ENCODE measurements at regions not wholly inside any gene's neighbourhood (a gene's known extent, or its start where the extent isn't known, plus 50 kb on each side); places are given as distances from the start of the nearest gene placed in this dataset.

- Histone ChIP-seq H3K4me2 (ENCODE audit: low read depth, low read length, poor library complexity, severe bottlenecking) (no peak overlapping the region), H3K79me2 (ENCODE audit: insufficient read depth, low read length) (no peaks in the 10 kb centered on the region), H3K9ac (ENCODE audit: low read length) (no peak overlapping the region), H3K9me3 (ENCODE audit: insufficient read depth, low read length) (no peaks in the 10 kb centered on the region), H2AFZ (ENCODE audit: low read depth, low read length, severe bottlenecking) (no peak overlapping the region), H3K36me3 (ENCODE audit: low read length) (no peaks in the 10 kb centered on the region), H3K4me3 (ENCODE audit: insufficient read depth, low read length, poor library complexity, severe bottlenecking) (no peak overlapping the region), H3F3A (ENCODE audit: insufficient read depth) (no peaks in the 10 kb centered on the region), H3K27me3 (ENCODE audit: low read length) (no peaks in the 10 kb centered on the region), H3K27ac (ENCODE audit: low read depth, low read length) (no peak overlapping the region), H4K20me1 (ENCODE audit: low read depth, low read length) (no peaks in the 10 kb centered on the region), H3K9me2 (replicated peaks; ENCODE audit: insufficient read depth, low read length) (no peaks in the 10 kb centered on the region)
- TF ChIP-seq CTCF (IDR thresholded peaks at IDR 0.05; ENCODE audit: insufficient read depth, low read length, poor library complexity, severe bottlenecking) (peak; percentile 45), EZH2phosphoT487 (conservative IDR thresholded peaks at IDR 0.05; ENCODE audit: low read length) (no peak)
These were observed 333.9 kb upstream of the FSTL5 start for GRCh38 chr4:162497564-162498167.

DNA sequence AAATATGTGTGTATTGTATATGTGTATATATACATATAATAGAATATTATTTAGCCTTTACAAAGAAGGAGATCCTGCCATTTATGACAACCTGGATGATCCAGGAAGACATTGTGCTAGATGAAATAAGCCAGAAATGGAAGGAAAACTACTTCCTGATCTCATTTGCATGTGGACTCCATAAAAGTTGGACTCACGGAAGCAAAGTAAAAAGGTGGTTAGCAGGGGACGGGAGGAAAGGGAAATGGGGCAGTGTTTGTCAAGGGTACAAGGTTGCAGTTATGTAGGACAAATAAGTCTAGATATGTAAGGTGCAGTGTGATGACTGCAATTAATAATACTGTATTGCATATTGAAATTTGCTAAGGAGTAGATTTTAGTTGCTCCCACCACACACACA, 331.1 kb upstream of the FSTL5 start:
- no peak overlapping the region for H3K27ac ChIP-seq (ENCODE audit: low read depth, low read length)
- TF ChIP-seq CTCF (IDR thresholded peaks at IDR 0.05; ENCODE audit: insufficient read depth, low read length, poor library complexity, severe bottlenecking) = no peak
- TF ChIP-seq EZH2phosphoT487 (conservative IDR thresholded peaks at IDR 0.05; ENCODE audit: low read length) = no peak
- no peak overlapping the region for H3K4me2 ChIP-seq (ENCODE audit: low read depth, low read length, poor library complexity, severe bottlenecking)
- no peaks in the 10 kb centered on the region for H3K36me3 ChIP-seq (ENCODE audit: low read length)
- H3K4me3 ChIP-seq (ENCODE audit: insufficient read depth, low read length, poor library complexity, severe bottlenecking) = no peak overlapping the region
- no peaks in the 10 kb centered on the region for H3K9me3 ChIP-seq (ENCODE audit: insufficient read depth, low read length)
- no peaks in the 10 kb centered on the region for H4K20me1 ChIP-seq (ENCODE audit: low read depth, low read length)
- no peaks in the 10 kb centered on the region for H3F3A ChIP-seq (ENCODE audit: insufficient read depth)
- H3K9me2 ChIP-seq (replicated peaks; ENCODE audit: insufficient read depth, low read length) = no peaks in the 10 kb centered on the region
- H3K9ac ChIP-seq (ENCODE audit: low read length) = no peak overlapping the region
- no peak overlapping the region for H2AFZ ChIP-seq (ENCODE audit: low read depth, low read length, severe bottlenecking)
- no peaks in the 10 kb centered on the region for H3K79me2 ChIP-seq (ENCODE audit: insufficient read depth, low read length)
- no peaks in the 10 kb centered on the region for H3K27me3 ChIP-seq (ENCODE audit: low read length)

GRCh38 chr4:162485486-162485885, 321.7 kb upstream of the FSTL5 start:
- H4K20me1 ChIP-seq (ENCODE audit: low read depth, low read length) = no peaks in the 10 kb centered on the region
- H3K36me3 ChIP-seq (ENCODE audit: low read length) = no peaks in the 10 kb centered on the region
- no peaks in the 10 kb centered on the region for H3K9me3 ChIP-seq (ENCODE audit: insufficient read depth, low read length)
- no peak overlapping the region for H3K4me2 ChIP-seq (ENCODE audit: low read depth, low read length, poor library complexity, severe bottlenecking)
- no peaks in the 10 kb centered on the region for H3K9me2 ChIP-seq (replicated peaks; ENCODE audit: insufficient read depth, low read length)
- H3K79me2 ChIP-seq (ENCODE audit: insufficient read depth, low read length) = no peaks in the 10 kb centered on the region
- H3K9ac ChIP-seq (ENCODE audit: low read length) = no peak overlapping the region
- H3K4me3 ChIP-seq (ENCODE audit: insufficient read depth, low read length, poor library complexity, severe bottlenecking) = no peak overlapping the region
- H3F3A ChIP-seq (ENCODE audit: insufficient read depth) = no peaks in the 10 kb centered on the region
- H3K27ac ChIP-seq (ENCODE audit: low read depth, low read length) = no peak overlapping the region
- H3K27me3 ChIP-seq (ENCODE audit: low read length) = no peaks in the 10 kb centered on the region
- TF ChIP-seq EZH2phosphoT487 (conservative IDR thresholded peaks at IDR 0.05; ENCODE audit: low read length) = no peak
- TF ChIP-seq CTCF (IDR thresholded peaks at IDR 0.05; ENCODE audit: insufficient read depth, low read length, poor library complexity, severe bottlenecking) = no peak
- no peak overlapping the region for H2AFZ ChIP-seq (ENCODE audit: low read depth, low read length, severe bottlenecking)

All from SU-DHL-6 (cell line).